K562 (cell line): ENCODE measurements at regions not wholly inside any gene's neighbourhood (a gene's known extent, or its start where the extent isn't known, plus 50 kb on each side); places are given as distances from the start of the nearest gene placed in this dataset.
"Not testable (repeated sequence)": the region's sequence is repeated elsewhere in the genome, so short reads cannot be mapped to it uniquely, and the experiment has no call there.

Experiments used
- EHMT2 ChIP-seq: fragments of 450-650 bp; IDR thresholded peaks from 2 replicates; pipeline ENCODE4 v1.6.1; 2018; ENCODE audit warnings: antibody characterized with exemption
- GABPA ChIP-seq: fragments of 200-800 bp; sonication (Bioruptor generic); conservative IDR thresholded peaks from 2 replicates; pipeline ENCODE4 v1.6.1; 2016; ENCODE audit warnings: low read depth, missing genetic modification characterization, missing compliant biosample characterization
- NCOR1 ChIP-seq: fragments of 450-650 bp; IDR thresholded peaks from 2 replicates; pipeline ENCODE4 v1.6.1; 2016; ENCODE audit warnings: mild to moderate bottlenecking, moderate library complexity
- ZNF695 ChIP-seq: fragments of 450-650 bp; formaldehyde crosslinking; IDR thresholded peaks from 2 replicates; pipeline ENCODE4 v1.4.0; 2020; ENCODE audit warnings: mild to moderate bottlenecking, moderate library complexity
- ZSCAN29 ChIP-seq: fragments of 450-650 bp; IDR thresholded peaks from 2 replicates; pipeline ENCODE4 v1.6.1; 2017

DNA sequence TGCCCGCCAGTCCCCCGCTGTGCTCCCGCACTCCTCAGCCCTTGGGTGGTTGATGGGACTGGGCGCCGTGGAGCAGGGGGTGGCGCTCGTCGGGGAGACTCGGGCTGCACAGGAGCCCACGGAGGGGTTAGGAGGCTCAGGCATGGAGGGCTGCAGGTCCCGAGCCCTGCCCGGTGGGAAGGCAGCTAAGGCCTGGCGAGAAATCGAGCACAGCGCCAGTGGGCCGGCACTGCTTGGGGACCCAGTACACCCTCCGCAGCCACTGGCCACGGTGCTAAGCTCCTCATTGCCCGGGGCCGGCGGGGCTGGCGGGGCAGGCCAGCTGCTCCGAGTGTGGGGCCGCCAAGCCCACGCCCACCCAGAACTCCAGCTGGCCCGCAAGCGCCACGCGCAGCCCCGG is 1496.5 kb upstream of the LRRTM3 start:
- TF ChIP-seq NCOR1; GABPA; ZNF695 (CRISPR knock-in tag); ZSCAN29; EHMT2: not testable (repeated sequence)
